DOHH2 (cell line): ENCODE measurements at regions not wholly inside any gene's neighbourhood (a gene's known extent, or its start where the extent isn't known, plus 50 kb on each side); places are given as distances from the start of the nearest gene placed in this dataset.

ENCODE experiments used
- H3F3A ChIP-seq: fragments of 200-600 bp; sonication (generic), shearing (Covaris generic); 2 replicates; pipeline ENCODE4 v1.6.0; 2016; ENCODE audit warnings: antibody characterized with exemption, mild to moderate bottlenecking; ENCODE audit not compliant: control insufficient read depth, insufficient read depth
- H3K27ac ChIP-seq: fragments of 200-600 bp; sonication (generic); 2 replicates; pipeline ENCODE4 v1.5.1; 2014; ENCODE audit warnings: low read depth, mild to moderate bottlenecking, low read length, moderate library complexity
- H3K27me3 ChIP-seq: fragments of 200-600 bp; sonication (generic); 2 replicates; pipeline ENCODE4 v1.6.1; 2014; ENCODE audit warnings: mild to moderate bottlenecking, low read length, mixed read lengths; ENCODE audit not compliant: control insufficient read depth
- H3K36me3 ChIP-seq: fragments of 200-600 bp; sonication (generic); 2 replicates; pipeline ENCODE4 v1.6.1; 2014; ENCODE audit warnings: mild to moderate bottlenecking, low read length, moderate library complexity, mixed read lengths; ENCODE audit not compliant: control insufficient read depth
- H3K4me1 ChIP-seq: fragments of 200-600 bp; sonication (generic); 2 replicates; pipeline ENCODE4 v1.6.1; 2014; ENCODE audit warnings: mild to moderate bottlenecking, low read length, mixed read lengths; ENCODE audit not compliant: control insufficient read depth
- H3K4me2 ChIP-seq: fragments of 200-600 bp; sonication (generic); 2 replicates; pipeline ENCODE4 v1.6.0; 2014; ENCODE audit warnings: mild to moderate bottlenecking, low read length, moderate library complexity
- H3K4me3 ChIP-seq: fragments of 200-600 bp; sonication (generic); 2 replicates; pipeline ENCODE4 v1.5.1; 2014; ENCODE audit warnings: mild to moderate bottlenecking, low read length, mixed read lengths
- H3K79me2 ChIP-seq: fragments of 200-600 bp; sonication (generic); 2 replicates; pipeline ENCODE4 v1.6.1; 2014; ENCODE audit warnings: mild to moderate bottlenecking, low read length, mixed read lengths; ENCODE audit not compliant: control insufficient read depth
- H3K9me2 ChIP-seq: fragments of 200-600 bp; sonication (generic); replicated peaks from 2 replicates; pipeline ENCODE4 v1.6.1; 2014; ENCODE audit warnings: mild to moderate bottlenecking, low read length, mixed read lengths; ENCODE audit not compliant: control insufficient read depth
- H3K9me3 ChIP-seq: fragments of 200-600 bp; sonication (generic); 2 replicates; pipeline ENCODE4 v1.6.1; 2014; ENCODE audit warnings: antibody characterized with exemption, low read length, mixed read lengths; ENCODE audit not compliant: control insufficient read depth, insufficient read depth
- H4K20me1 ChIP-seq: fragments of 200-600 bp; sonication (generic); 2 replicates; pipeline ENCODE4 v1.6.0; 2014; ENCODE audit warnings: low read depth, mild to moderate bottlenecking, antibody characterized with exemption, low read length, moderate library complexity; ENCODE audit not compliant: control insufficient read depth, insufficient read depth
- CTCF ChIP-seq: fragments of 200-600 bp; sonication (generic); IDR thresholded peaks from one replicate; pipeline ENCODE4 v1.5.1; 2014; ENCODE audit warnings: antibody characterized with exemption, mild to moderate bottlenecking, low read depth, low read length; ENCODE audit not compliant: poor library complexity, severe bottlenecking
- EZH2phosphoT487 ChIP-seq: fragments of 200-600 bp; sonication (generic); IDR thresholded peaks from 2 replicates; pipeline ENCODE4 v1.6.1; 2017; ENCODE audit warnings: borderline replicate concordance, mild to moderate bottlenecking, antibody characterized with exemption, low read length, moderate library complexity, mixed read lengths

GRCh38 chr6:139443231-139444112 is 69.0 kb upstream of the CITED2 start:
- Histone ChIP-seq H4K20me1 (no peaks in the 10 kb centered on the region), H3K27ac (no peak overlapping the region), H3K9me2 (no peaks in the 10 kb centered on the region), H3K79me2 (no peaks in the 10 kb centered on the region), H3K27me3 (no peaks in the 10 kb centered on the region), H3K4me2 (no peak overlapping the region), H3F3A (no peaks in the 10 kb centered on the region), H3K4me3 (no peak overlapping the region), H3K36me3 (no peaks in the 10 kb centered on the region), H3K9me3 (no peaks in the 10 kb centered on the region), H3K4me1 (no peaks in the 10 kb centered on the region)
- TF ChIP-seq CTCF, result no peak
- TF ChIP-seq EZH2phosphoT487, result no peak

GRCh38 chr6:139442188-139442671 is 67.8 kb upstream of the CITED2 start:
- no peak overlapping the region for H3K4me3 ChIP-seq
- H3K36me3 ChIP-seq, result no peaks in the 10 kb centered on the region
- no peaks in the 10 kb centered on the region for H3K9me3 ChIP-seq
- H3F3A ChIP-seq, result no peaks in the 10 kb centered on the region
- H3K27ac ChIP-seq, result no peak overlapping the region
- no peaks in the 10 kb centered on the region for H4K20me1 ChIP-seq
- no peak overlapping the region for H3K4me2 ChIP-seq
- no peaks in the 10 kb centered on the region for H3K79me2 ChIP-seq
- H3K9me2 ChIP-seq, result no peaks in the 10 kb centered on the region
- H3K27me3 ChIP-seq, result no peaks in the 10 kb centered on the region
- TF ChIP-seq EZH2phosphoT487, result no peak
- no peak for TF ChIP-seq CTCF
- H3K4me1 ChIP-seq, result no peaks in the 10 kb centered on the region

- Histone ChIP-seq H4K20me1 (no peaks in the 10 kb centered on the region), H3F3A (no peaks in the 10 kb centered on the region), H3K27me3 (peaks cover 6% of the 10 kb centered on the region; the same call in 1 of the 2 replicates), H3K9me3 (no peaks in the 10 kb centered on the region), H3K36me3 (no peaks in the 10 kb centered on the region), H3K4me2 (no peak overlapping the region), H3K9me2 (no peaks in the 10 kb centered on the region), H3K4me3 (no peak overlapping the region), H3K79me2 (no peaks in the 10 kb centered on the region), H3K4me1 (no peaks in the 10 kb centered on the region), H3K27ac (no peak overlapping the region)
- no peak for TF ChIP-seq EZH2phosphoT487
- TF ChIP-seq CTCF, result no peak
Observed at GRCh38 chr6:139439349-139439748, 64.9 kb upstream of the CITED2 start.
